Bronchial epithelial cell (primary cell): ENCODE measurements at regions not wholly inside any gene's neighbourhood (a gene's known extent, or its start where the extent isn't known, plus 50 kb on each side); places are given as distances from the start of the nearest gene placed in this dataset.

ENCODE experiments used
- DNase-seq: peaks from one replicate; pipeline ENCODE4 v3.0.0-alpha.2; 2010; ENCODE audit warnings: low read depth
- FAIRE-seq: peaks from 2 replicates; lab custom pipeline; 2011; peaks lifted over from hg19 to GRCh38; lab: Jason Lieb, UNC
- H3K27me3 ChIP-seq: 2 replicates; pipeline ENCODE4 v1.5.1; 2011; ENCODE audit warnings: low read length; ENCODE audit not compliant: control insufficient read depth, insufficient read depth
- H3K36me3 ChIP-seq: 2 replicates; pipeline ENCODE4 v1.5.1; 2011; ENCODE audit warnings: low read length; ENCODE audit not compliant: control insufficient read depth, insufficient read depth
- H3K4me3 ChIP-seq: 2 replicates; pipeline ENCODE4 v1.5.1; 2011; ENCODE audit warnings: mild to moderate bottlenecking, low read depth, low read length, control low read depth
- TF ChIP-seq, protein P1 (sequence below): IDR thresholded peaks from 2 replicates; pipeline ENCODE4 v1.5.1; 2011; ENCODE audit warnings: mild to moderate bottlenecking, moderate library complexity, low read length, control low read depth, inconsistent platforms; ENCODE audit not compliant: insufficient read depth, severe bottlenecking

DNA sequence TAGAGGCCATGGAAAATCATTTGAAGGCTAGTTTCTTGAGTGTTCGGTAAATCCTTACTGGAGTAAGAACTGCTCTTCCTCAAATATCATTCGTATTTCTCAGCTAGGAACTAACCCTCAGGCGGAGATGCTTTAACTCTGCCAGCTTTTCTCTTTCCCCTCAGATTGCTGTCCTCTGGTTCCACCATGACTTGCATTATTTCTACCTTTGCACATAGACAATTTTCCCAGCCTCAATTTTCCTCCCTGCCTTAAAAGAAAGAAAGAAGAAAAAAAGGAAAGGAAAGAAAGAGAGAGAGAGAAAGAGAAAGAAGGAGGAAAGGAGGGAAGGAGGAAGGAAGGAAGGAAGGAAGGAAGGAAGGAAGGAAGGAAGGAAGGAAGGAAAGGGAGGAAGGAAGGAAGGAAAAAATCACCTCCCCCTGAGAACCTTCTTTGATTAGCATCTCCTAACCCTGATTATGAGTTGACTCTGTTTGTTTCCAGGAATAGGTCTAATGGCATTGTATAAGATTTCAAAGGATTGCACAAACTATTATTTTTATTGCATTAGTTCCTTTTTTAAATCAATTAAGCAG, 123.3 kb upstream of the FAM204A start:
- TF ChIP-seq, protein P1, sequence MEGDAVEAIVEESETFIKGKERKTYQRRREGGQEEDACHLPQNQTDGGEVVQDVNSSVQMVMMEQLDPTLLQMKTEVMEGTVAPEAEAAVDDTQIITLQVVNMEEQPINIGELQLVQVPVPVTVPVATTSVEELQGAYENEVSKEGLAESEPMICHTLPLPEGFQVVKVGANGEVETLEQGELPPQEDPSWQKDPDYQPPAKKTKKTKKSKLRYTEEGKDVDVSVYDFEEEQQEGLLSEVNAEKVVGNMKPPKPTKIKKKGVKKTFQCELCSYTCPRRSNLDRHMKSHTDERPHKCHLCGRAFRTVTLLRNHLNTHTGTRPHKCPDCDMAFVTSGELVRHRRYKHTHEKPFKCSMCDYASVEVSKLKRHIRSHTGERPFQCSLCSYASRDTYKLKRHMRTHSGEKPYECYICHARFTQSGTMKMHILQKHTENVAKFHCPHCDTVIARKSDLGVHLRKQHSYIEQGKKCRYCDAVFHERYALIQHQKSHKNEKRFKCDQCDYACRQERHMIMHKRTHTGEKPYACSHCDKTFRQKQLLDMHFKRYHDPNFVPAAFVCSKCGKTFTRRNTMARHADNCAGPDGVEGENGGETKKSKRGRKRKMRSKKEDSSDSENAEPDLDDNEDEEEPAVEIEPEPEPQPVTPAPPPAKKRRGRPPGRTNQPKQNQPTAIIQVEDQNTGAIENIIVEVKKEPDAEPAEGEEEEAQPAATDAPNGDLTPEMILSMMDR: no peak
- no peak for FAIRE-seq
- Histone ChIP-seq H3K27me3 (peaks cover 2% of the 10 kb centered on the region), H3K36me3 (no peaks in the 10 kb centered on the region), H3K4me3 (no peak overlapping the region)
- no peak for DNase-seq

DNA sequence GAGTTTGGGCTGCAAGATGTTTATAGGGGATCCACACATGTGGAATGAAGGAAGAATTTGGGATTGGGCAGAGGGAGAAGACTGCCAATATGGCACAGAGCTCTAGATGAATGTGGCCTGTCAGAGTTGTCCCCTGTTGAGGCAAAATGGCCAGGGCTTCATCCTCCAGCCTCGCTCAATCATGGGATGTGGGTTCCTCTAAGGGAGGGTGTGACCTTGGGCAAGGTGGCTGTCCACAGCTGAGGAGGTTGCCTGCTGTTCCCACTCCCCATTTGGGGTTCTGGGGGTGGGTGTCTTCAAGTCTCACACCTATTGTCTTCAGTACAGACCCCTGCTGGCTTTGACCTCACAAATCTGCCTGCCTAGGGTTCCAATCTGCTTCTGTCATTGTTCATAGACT, 121.6 kb upstream of the FAM204A start:
- Histone ChIP-seq H3K4me3 (no peak overlapping the region), H3K36me3 (no peaks in the 10 kb centered on the region), H3K27me3 (peaks cover 2% of the 10 kb centered on the region)
- FAIRE-seq: peak; percentile 93
- TF ChIP-seq, protein P1: no peak
- no peak for DNase-seq

- Histone ChIP-seq H3K4me3 (no peak overlapping the region), H3K36me3 (no peaks in the 10 kb centered on the region), H3K27me3 (peaks cover 2% of the 10 kb centered on the region)
- TF ChIP-seq, protein P1: no peak
- DNase-seq: no peak
- no peak for FAIRE-seq
Measured at GRCh38 chr10:118462401-118462800, 120.3 kb upstream of the FAM204A start.

- TF ChIP-seq, protein P1: peak; percentile 75
- FAIRE-seq: no peak
- Histone ChIP-seq H3K36me3 (no peaks in the 10 kb centered on the region), H3K4me3 (peak overlapping the region; percentile 16), H3K27me3 (no peaks in the 10 kb centered on the region)
- peak; percentile 65 for DNase-seq
Measured at GRCh38 chr10:118459642-118460193, 117.6 kb upstream of the FAM204A start.

DNA sequence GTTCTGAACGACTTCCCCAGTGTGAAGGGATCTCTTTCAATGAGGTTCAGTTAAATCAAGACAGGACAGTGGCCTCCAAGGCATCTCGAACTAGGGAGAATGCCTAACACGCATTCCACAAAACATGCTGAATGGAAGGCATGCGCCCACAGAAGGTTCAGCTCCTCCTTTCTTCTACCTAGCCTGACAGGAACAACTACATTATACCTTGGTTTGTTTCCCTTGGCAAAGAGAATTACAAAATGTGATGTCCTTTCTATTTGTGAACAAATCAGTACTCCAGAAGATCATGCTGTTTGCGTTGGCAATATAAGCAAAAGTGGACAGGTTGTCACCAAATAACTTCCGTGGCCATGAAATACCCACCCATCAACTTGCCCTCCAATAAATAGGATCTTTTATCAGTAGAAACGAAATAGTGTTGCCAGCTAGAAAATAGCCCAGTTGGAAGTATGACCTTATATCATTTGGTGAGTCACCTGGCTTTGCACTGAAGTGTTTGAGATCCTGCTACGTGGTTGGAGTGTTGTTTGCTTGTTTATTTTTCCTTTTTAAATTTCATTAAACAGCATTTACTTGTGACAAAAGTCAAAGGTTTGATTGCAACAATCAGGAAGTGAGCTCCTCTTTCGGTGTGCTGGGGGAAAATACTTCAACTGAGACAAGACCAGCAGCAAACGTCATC, 117.0 kb upstream of the FAM204A start:
- no peaks in the 10 kb centered on the region for H3K36me3 ChIP-seq
- TF ChIP-seq, protein P1: no peak
- H3K4me3 ChIP-seq: peak overlapping the region; percentile 16
- DNase-seq (peak; percentile 33), FAIRE-seq (no peak)
- H3K27me3 ChIP-seq: no peaks in the 10 kb centered on the region
